ENCODE measurements at regions not wholly inside any gene's neighbourhood (a gene's known extent, or its start where the extent isn't known, plus 50 kb on each side); places are given as distances from the start of the nearest gene placed in this dataset.
"Not testable (repeated sequence)": the region's sequence is repeated elsewhere in the genome, so short reads cannot be mapped to it uniquely, and the experiment has no call there.

DNA sequence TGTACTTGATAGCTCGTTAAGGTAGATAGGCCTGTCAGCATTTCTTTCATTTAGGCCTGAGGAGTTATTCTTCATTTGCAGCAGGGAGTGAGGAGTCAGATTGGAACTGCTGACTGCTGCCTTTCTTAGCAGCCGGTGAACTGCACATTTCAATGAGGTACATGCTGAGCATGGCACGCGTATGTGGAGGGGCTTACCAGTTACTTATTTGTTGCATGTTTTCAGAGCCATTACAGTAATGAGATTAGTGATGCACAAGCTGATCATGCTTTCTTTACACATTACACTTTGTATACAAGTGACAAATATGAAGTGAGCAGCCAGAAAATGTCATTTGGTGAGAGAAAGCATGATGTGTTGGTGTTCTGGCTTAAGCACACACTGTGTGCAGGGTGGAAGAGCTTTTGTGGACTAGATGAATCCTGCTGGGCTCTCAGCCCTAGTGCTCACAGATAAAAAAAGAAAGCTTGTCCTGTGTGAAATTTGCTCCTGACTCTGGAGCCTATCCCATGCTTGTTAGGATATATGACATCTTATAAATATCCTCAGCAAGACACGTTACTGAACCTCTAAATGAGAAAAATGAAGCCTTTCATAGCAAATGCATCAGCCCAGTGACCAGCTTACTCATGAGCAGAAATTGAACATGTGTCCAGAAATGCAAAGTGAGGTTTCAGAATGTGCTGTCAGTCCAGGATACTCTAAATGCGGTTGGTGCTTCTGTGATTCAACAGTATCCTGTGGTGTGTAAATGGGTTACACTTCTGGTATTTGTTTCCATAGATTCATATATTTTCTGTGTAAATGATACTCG is 574.7 kb upstream of the ADGRL2 start:
- no peak overlapping the region for H3K4me3 ChIP-seq (ENCODE audit: low read depth, low read length)
- no peak for DNase-seq (ENCODE audit: low read depth)

DNA sequence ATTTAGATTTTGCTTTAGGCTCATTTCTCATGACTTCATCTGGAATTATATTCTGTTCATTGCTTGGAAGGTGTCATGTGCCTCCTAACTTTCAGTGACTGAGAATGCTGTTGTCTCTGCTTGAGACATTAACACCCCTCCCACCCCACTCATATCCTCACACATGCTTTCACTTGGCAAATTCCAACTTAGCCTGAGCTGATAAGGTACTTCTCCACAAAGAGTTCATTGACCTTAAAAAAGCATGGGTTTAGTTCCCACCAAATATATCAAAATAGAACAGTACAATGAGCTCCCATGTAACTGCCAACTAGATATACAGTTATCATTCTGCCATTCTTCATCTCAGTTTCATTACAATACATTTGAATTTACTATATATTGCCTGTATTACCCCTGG is 576.5 kb upstream of the ADGRL2 start:
- no peak for DNase-seq (ENCODE audit: low read depth)
- H3K4me3 ChIP-seq (ENCODE audit: low read depth, low read length), result no peak overlapping the region

DNA sequence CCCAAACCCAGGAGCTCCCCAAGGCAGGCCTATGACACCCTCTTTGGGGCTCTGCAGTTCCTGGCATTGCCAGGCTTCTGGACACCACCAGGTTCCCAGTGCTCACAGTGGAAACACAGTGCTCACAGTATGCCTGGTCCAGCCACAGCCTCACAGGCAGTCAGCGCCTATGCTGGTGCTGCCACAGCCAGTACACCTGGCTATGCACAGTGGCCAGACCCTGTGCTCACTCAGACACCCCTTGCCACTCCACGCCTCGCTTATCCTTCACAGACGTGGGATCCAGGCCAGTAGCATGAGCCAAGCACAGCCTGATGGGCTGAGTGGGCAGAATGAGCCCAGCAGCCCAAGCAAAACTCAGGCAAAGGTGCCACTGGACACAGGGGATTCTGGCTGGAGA is 579.2 kb upstream of the ADGRL2 start:
- no peak for DNase-seq (ENCODE audit: low read depth)
- no peak overlapping the region for H3K4me3 ChIP-seq (ENCODE audit: low read depth, low read length)

DNA sequence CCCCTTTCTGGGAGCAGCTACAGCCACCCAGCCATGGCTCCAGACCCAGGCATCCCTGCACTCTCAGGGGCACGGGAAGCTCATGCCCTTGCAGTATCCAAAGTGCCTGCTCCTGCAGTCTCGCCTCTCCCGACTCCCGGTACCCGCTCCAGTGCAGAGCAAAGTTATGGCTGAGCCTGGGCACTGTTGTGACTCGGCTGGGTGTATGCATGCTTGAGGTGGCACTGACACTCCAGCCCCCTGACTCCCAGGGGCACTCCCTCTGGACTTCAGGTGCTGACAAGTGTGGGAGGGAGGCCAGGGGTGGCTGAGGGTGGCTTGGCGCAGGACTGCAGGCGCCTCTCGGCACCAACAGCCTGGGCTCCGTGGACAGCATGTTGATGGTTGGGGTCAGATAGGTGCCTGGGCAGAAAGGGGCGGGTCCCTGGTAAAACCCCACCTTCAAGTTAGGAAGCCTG is 580.1 kb upstream of the ADGRL2 start:
- no peak overlapping the region for H3K4me3 ChIP-seq (ENCODE audit: low read depth, low read length)
- no peak for DNase-seq (ENCODE audit: low read depth)

DNA sequence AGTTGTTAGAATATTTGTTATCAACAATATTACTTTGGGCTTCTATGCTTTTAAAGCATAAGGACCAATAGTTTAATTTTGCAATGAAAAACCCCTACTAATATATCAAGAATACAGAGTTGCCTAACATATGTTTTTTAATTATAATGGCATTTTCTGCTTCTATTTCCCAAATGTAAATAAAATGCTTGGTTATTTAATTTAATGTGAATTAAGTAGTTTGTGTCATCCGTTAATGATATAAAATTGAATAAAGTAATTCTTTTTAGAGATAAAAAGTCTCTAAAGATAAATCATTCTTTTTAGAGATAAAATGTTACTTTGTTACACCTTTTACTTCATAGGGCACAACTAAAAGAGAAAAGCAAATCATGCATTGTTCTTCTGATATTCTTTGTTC is 583.7 kb upstream of the ADGRL2 start:
- H3K4me3 ChIP-seq (ENCODE audit: low read depth, low read length), result no peak overlapping the region
- DNase-seq (ENCODE audit: low read depth), result no peak

DNA sequence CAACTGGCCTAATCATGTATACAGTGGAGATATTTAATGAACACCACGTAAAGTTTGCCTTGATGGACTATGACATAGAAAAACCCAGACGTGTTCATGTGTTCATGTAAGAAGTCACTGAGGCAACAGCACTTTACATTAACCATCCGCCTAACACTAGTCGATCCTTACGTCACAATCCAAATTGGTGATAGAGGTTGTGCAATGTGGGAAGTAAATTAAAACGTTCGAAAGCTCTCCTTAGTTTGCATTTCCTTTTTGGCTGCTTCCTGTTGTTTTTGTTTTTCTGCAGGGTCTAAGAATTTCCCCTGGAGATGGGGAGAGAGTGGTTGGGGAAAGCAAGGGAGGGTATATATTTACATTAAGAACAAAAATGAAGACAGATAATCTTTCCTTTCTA is 587.5 kb upstream of the ADGRL2 start:
- H3K4me3 ChIP-seq (ENCODE audit: low read depth, low read length), result no peak overlapping the region
- no peak for DNase-seq (ENCODE audit: low read depth)

DNA sequence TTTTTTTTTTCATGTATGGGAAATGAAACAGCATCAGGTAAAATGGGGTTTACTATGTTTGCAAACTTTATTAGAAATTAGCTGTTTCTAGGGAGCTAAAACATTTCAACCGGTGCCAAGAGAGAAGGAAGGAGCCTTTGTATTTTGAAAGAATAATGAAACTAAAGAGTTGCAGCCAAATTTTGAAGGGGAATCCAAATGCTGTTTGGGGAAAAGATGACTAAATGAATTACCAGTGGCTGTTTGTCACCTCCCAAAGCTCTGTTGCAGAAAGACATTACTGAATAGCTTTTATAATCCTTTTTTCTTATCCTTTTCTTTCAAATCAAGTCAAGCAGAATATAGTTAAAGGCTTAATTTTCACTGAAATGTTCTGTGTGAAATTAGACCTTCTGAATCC is 591.3 kb upstream of the ADGRL2 start:
- no peak for DNase-seq (ENCODE audit: low read depth)
- H3K4me3 ChIP-seq (ENCODE audit: low read depth, low read length), result no peak overlapping the region

DNA sequence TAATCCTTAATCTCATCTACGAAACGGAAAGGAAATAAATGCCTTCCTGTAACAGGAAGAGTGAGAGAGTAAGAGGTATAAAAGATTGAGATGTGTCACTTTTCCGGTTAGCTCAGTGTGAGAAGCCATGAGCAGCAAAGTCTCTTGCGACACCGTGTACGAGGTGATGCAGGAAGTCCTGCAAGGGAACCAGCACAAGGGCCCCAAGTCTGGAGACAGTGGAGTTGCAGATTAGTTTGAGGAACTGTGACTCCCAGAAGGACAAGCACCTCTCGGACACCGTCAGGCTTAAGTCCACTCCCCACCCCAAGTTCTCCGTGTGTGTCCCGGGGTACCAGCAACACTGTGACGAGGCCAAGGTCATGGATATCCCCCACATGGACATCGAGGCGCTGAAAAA is 592.3 kb upstream of the ADGRL2 start:
- DNase-seq (ENCODE audit: low read depth), result no peak

DNA sequence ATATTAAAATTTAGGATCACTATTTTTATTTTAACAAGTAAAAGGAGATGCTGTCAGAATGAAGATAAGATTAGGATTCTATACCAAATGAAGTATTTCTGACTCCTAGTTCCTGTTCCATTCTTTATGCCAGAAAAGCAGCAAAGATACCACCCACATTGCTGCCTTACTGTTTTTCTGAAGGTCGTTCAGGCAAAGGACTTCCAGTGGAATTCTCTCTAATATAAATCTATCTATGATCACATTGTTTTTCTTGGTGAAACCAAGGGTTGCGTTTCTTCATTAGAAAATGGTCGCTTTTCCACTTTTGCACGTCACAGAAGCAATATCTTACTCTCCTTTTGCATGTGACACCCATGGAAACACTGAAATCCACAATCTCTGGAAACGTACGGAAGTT is 594.8 kb upstream of the ADGRL2 start:
- H3K4me3 ChIP-seq (ENCODE audit: low read depth, low read length), result no peak overlapping the region
- no peak for DNase-seq (ENCODE audit: low read depth)

More for the DNA sequence above, 592.3 kb upstream of the ADGRL2 start:
- no peak overlapping the region for H3K4me3 ChIP-seq (ENCODE audit: low read depth, low read length)

DNA sequence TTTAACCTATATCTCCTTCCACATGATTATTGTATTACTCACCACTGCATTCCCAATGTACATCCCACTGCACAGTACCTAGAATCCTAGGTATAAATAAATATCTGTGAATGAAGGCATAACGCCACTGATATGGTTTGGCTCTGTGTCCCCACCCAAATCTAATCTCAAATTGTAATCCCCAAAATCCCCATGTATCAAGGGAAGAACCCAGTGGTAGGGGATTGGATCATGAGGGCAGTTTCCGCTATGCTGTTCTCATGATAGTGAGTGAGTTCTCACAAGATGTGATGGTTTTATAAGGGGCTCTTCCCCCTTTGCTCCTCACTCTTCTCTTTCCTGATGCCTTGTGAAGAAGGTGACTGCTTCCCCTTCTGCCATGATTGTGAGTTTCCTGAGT is 599.0 kb upstream of the ADGRL2 start:
- H3K4me3 ChIP-seq (ENCODE audit: low read depth, low read length), result no peak overlapping the region
- DNase-seq (ENCODE audit: low read depth), result no peak

DNA sequence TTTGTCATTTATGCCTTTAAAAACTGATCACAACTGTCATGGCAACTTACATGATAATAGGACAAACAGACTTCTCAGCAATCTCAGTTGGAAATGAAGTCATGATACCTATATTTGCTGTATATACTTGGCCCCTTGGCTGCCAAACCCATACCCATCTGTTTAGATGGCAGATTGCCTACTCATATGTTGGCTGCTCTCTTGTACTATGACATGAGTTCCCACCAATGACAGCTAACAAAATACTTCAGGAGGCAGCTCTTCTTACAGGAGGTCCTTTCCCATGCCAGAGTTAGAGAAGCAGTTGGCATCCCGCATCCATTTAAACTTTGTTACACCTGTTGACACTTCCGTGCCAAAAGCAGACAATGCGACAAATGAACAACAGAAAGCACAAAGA is 603.1 kb upstream of the ADGRL2 start:
- H3K4me3 ChIP-seq (ENCODE audit: low read depth, low read length), result no peak overlapping the region
- peak; percentile 6 for DNase-seq (ENCODE audit: low read depth)

DNA sequence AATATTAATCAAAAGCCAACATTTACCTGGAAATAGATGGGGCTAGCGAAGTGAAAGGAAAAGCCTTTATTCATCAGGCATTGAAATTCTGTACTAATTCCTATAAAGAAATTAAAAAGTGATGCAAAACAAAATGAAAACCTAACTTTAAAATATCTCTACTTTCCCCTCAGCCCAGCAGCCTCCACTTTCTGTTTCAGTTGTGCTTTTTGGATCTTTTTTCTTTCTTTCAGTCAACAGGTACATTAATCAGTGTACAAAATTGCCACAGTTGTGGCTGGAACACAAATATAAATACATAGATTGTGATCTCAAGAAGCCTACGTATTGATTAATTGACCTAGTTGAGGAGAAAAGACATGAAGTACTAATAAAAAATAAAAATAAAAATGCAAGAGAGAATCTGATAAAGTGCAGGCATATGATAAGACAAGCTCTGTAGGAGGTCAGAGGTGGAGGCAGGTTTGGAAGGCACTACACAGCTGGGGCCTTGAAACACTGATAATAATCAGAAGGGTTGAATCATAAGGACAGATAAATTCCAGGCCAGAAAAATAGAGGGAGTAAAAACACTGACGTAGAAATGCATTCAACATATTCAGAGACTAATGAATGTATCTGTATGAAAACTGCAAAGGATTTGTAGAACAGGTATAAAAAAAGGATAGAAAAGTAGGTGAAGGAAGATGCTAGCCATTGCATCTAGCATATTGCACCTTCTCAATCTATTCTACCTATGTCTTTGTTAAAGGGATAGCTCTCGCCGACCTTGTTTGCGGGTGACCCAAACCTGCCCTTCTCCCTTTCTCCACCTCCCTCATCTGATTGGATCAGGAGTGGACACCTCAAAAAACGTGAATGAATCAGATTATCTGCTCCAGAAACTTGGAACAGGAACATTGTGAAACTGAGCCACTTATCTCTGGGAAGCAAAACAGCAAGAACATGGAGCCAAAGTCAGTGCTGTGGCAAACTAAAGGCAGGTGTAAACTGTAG is 607.8 kb upstream of the ADGRL2 start:
- H3K4me3 ChIP-seq (ENCODE audit: low read depth, low read length), result no peak overlapping the region

DNA sequence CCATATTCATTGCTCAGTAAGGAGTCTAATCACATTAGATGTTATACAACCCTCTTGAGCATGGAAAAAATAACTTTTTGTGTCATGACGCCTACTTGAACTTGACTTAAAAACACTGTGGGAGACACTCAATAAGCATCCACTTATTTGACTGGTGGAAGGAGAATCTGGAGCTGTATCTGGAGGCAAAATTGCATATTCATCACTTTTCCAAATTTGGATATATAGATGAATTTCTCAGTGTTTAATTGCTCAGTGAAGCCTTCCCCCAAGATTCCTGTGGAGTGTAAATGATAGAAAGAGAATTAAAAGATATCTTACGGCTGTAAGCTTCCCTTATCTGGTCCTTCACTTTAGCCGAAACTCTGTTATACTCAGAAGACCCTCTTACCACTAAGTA is 610.7 kb upstream of the ADGRL2 start:
- no peak for DNase-seq (ENCODE audit: low read depth)

More for the DNA sequence above, 607.8 kb upstream of the ADGRL2 start:
- no peak for DNase-seq (ENCODE audit: low read depth)

DNA sequence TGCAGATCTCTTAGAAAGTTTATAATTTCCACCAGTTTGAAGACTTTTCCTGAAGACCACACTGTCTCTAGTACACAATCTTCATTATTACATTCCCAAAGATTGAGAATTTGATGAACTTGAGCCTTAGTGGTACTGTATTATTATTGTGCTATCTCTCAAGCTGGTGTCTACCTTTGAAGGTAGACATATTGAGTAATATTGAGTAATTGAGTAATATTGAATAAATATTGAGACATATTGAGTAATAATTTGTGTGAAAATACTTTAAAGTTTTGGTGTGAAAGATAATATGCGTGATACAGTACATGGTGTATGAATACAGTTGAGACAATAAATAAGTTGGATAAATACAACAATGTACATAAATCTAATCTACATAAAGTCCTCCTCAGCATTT is 613.1 kb upstream of the ADGRL2 start:
- no peak overlapping the region for H3K4me3 ChIP-seq (ENCODE audit: low read depth, low read length)
- no peak for DNase-seq (ENCODE audit: low read depth)

More for the DNA sequence above, 610.7 kb upstream of the ADGRL2 start:
- no peak overlapping the region for H3K4me3 ChIP-seq (ENCODE audit: low read depth, low read length)

DNA sequence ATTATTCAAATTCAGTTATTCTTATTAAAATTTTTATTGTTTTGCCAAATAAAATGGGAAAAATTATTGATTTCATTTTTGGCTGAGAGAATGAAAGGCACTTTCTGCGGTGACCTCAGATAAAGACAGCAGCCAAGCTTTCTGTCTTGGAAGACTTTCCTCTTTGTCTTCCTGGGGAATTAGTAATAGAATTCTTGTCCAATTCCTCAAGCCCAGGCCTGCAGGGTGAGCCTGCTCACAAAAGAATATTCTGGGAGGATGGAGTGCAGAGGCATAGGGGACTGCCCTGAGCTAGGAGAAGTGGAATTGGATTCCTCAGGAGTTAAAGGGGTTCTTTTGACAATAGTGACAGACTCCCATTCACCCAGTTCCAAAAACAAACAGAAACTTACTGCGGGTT is 614.5 kb upstream of the ADGRL2 start:
- H3K4me3 ChIP-seq (ENCODE audit: low read depth, low read length), result no peak overlapping the region
- DNase-seq (ENCODE audit: low read depth), result no peak

DNA sequence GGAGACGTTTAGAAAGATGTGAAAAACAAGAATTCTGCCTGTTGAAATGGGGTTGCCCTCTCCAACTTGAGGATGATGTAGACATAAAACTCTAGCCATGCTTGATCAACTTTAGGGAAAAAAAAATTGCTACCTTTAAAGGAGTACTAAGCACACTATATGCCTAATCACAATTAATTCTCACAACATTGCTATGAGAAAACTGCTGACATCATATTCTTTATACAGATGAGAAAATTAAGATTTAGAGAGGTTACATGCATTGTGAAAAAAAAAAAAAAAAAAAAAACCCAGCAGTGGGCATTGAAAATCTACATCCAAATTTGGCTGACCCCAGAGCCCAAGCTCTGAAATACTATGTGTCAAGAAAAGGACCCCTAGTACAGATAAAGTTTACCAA is 617.2 kb upstream of the ADGRL2 start:
- H3K4me3 ChIP-seq (ENCODE audit: low read depth, low read length), result no peak overlapping the region
- DNase-seq (ENCODE audit: low read depth), result no peak

DNA sequence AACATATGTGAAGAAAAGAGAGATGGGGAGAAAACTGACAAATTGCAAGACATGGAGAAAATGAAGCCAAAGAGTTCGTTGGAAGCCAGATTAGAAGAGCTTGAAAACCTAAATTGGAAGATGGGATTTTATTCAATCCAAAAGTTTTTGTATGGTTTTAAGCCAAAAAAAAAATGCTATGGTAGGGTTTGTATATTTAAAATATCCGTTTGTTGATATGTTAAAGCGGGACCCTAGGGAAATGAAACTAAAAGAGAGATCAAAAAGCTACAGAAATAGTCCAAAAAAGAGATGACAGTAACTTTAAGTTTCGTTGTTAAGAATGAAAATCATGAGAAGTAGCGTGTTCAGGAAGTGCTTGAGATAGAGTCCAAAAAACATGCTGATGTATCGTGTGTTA is 617.7 kb upstream of the ADGRL2 start:
- DNase-seq (ENCODE audit: low read depth), result no peak
- no peak overlapping the region for H3K4me3 ChIP-seq (ENCODE audit: low read depth, low read length)

DNA sequence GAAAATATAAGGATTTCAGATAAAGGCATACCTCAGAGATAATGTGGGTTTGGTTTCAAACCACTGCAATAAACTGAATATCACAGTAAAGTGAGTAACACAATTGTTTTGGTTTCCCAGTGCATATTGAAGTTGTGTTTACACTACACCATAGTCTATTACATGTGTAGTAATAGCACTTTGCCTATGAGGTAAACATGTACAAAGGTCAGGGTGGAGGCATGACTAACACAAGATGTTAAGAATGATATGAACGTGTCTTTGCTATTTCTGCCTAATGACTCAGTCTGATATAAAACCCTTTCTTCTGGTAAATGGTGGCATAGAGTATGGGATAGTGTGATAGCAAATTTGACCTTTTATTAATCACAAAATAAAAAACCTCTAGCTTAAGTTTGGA is 621.5 kb upstream of the ADGRL2 start:
- no peak overlapping the region for H3K4me3 ChIP-seq (ENCODE audit: low read depth, low read length)

DNA sequence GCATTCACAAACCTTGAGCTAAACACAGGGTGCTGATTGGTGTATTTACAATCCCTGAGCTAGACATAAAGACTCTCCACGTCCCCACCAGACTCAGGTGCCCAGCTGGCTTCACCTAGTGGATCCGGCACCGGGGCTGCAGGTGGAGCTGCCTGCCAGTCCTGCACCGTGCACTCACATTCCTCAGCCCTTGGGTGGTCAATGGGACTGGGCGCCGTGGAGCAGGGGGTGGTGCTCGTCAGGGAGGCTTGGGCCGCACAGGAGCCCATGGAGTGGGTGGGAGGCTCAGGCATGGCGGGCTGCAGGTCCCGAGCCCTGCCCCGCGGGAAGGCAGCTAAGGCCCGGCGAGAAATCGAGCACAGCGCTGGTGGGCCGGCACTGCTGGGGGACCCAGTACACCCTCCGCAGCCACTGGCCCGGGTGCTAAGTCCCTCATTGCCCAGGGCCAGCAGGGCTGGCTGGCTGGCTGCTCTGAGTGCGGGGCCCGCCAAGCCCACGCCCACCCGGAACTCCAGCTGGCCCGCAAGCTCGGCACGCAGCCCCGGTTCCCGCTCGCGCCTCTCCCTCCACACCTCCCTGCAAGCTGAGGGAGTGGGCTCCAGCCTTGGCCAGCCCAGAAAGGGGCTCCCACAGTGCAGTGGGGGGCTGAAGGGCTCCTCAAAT is 622.2 kb upstream of the ADGRL2 start:
- not testable (repeated sequence) for H3K4me3 ChIP-seq (ENCODE audit: low read depth, low read length); DNase-seq (ENCODE audit: low read depth)

More for the DNA sequence above, 621.5 kb upstream of the ADGRL2 start:
- peak; percentile 86 for DNase-seq (ENCODE audit: low read depth)

Measured in skeletal muscle cell (primary cell).